A673 (cell line): ENCODE measurements at regions not wholly inside any gene's neighbourhood (a gene's known extent, or its start where the extent isn't known, plus 50 kb on each side); places are given as distances from the start of the nearest gene placed in this dataset.

Experiments used
- BruUV-seq: library from RNA; stranded (reverse); fragments of 400-500 nt; replicated peaks from 2 replicates; lab custom pipeline; 2021; lab: Mats Ljungman, UMichigan
- CTCF ChIA-PET: fragments of 300-600 bp; sonication (Branson Sonifier 250); formaldehyde crosslinking; loops from one replicate; lab custom pipeline; 2022; ENCODE audit warnings: antibody characterized with exemption; lab: Charles Lee
- POLR2A ChIA-PET: fragments of 300-600 bp; sonication (Branson Sonifier 250); formaldehyde crosslinking; loops from one replicate; lab custom pipeline; 2022; ENCODE audit warnings: antibody characterized with exemption; ENCODE audit not compliant: low non-redundant PET; lab: Charles Lee
- DNase-seq: peaks from one replicate; pipeline ENCODE4 v3.0.0-alpha.2; 2015; ENCODE audit warnings: low spot score
- H3K27ac ChIP-seq: fragments of 200-600 bp; sonication (generic); 2 replicates; pipeline ENCODE4 v1.5.1; 2016; ENCODE audit warnings: mixed run types, low read depth, mild to moderate bottlenecking, mixed read lengths, antibody characterized with exemption, low read length; ENCODE audit not compliant: poor library complexity, severe bottlenecking
- H3K27me3 ChIP-seq: fragments of 200-600 bp; sonication (generic); replicated peaks from 2 replicates; pipeline ENCODE4 v1.6.1; 2017; ENCODE audit warnings: mixed run types, low read depth, mild to moderate bottlenecking, mixed read lengths, antibody characterized with exemption, low read length; ENCODE audit not compliant: insufficient read depth, poor library complexity
- H3K36me3 ChIP-seq: fragments of 200-600 bp; sonication (generic); 2 replicates; pipeline ENCODE4 v1.6.1; 2016; ENCODE audit warnings: mixed run types, mild to moderate bottlenecking, mixed read lengths, antibody characterized with exemption, low read length; ENCODE audit not compliant: insufficient read depth, poor library complexity, severe bottlenecking
- H3K4me1 ChIP-seq: fragments of 200-600 bp; sonication (generic); 2 replicates; pipeline ENCODE4 v1.6.1; 2017; ENCODE audit warnings: mixed run types, mild to moderate bottlenecking, mixed read lengths, antibody characterized with exemption, low read length; ENCODE audit not compliant: insufficient read depth, poor library complexity, severe bottlenecking
- H3K4me3 ChIP-seq: fragments of 200-600 bp; sonication (generic); 2 replicates; pipeline ENCODE4 v1.5.1; 2016; ENCODE audit warnings: low read depth, mixed run types, mild to moderate bottlenecking, mixed read lengths, low read length; ENCODE audit not compliant: poor library complexity, severe bottlenecking
- H3K9me3 ChIP-seq: fragments of 200-600 bp; sonication (generic); 2 replicates; pipeline ENCODE4 v1.6.1; 2016; ENCODE audit warnings: mixed run types, low read depth, mild to moderate bottlenecking, mixed read lengths, antibody characterized with exemption, low read length; ENCODE audit not compliant: poor library complexity, severe bottlenecking
- CTCF ChIP-seq: fragments of 300-800, 200-600 bp; sonication (generic); conservative IDR thresholded peaks from 2 replicates; pipeline ENCODE4 v1.5.1; 2017; ENCODE audit warnings: low read depth, mild to moderate bottlenecking, antibody characterized with exemption, low read length, moderate library complexity, mixed read lengths
- EZH2 ChIP-seq: fragments of 200-600 bp; sonication (generic); IDR thresholded peaks from 2 replicates; pipeline ENCODE4 v1.6.1; 2017; ENCODE audit warnings: borderline replicate concordance, low read depth, mild to moderate bottlenecking, mixed read lengths, antibody characterized with exemption, low read length; ENCODE audit not compliant: poor library complexity, severe bottlenecking
- intact Hi-C: fragments of 100-400 bp; cut with micrococcal nuclease; formaldehyde crosslinking; loops from one replicate; pipeline ENCODE4 v1.10.0; 2022; ENCODE audit not compliant: unreplicated experiment

GRCh38 chr5:86756839-86757238, 139.1 kb downstream of the COX7C start:
- DNase-seq, result peak; percentile 5
- no peaks in the 10 kb centered on the region for H3K4me1 ChIP-seq
- no peaks in the 10 kb centered on the region for H3K36me3 ChIP-seq
- TF ChIP-seq EZH2 (no peak), CTCF (0 out of 2 replicates have a peak, but pooled peaks have one; percentile 10)
- ChIA-PET POLR2A (no interaction called here), CTCF (no interaction called here)
- H3K9me3 ChIP-seq, result no peaks in the 10 kb centered on the region
- H3K4me3 ChIP-seq, result no peak overlapping the region
- H3K27ac ChIP-seq, result no peak overlapping the region
- no peaks in the 10 kb centered on the region for H3K27me3 ChIP-seq
- intact Hi-C loops, result no loop called here
- BruUV-seq, result no TSS peak

GRCh38 chr5:86757824-86758223, 140.1 kb downstream of the COX7C start:
- CTCF ChIA-PET, result no interaction called here
- H3K27me3 ChIP-seq, result no peaks in the 10 kb centered on the region
- no TSS peak for BruUV-seq
- H3K9me3 ChIP-seq, result no peaks in the 10 kb centered on the region
- intact Hi-C loops, result no loop called here
- no peaks in the 10 kb centered on the region for H3K36me3 ChIP-seq
- no peaks in the 10 kb centered on the region for H3K4me1 ChIP-seq
- peak; percentile 26 for DNase-seq
- H3K4me3 ChIP-seq, result no peak overlapping the region
- TF ChIP-seq EZH2 (no peak), CTCF (no peak)
- POLR2A ChIA-PET, result no interaction called here
- no peak overlapping the region for H3K27ac ChIP-seq

- DNase-seq, result no peak
- Histone ChIP-seq H3K27me3 (no peaks in the 10 kb centered on the region), H3K27ac (no peak overlapping the region), H3K4me3 (no peak overlapping the region), H3K9me3 (no peaks in the 10 kb centered on the region), H3K36me3 (no peaks in the 10 kb centered on the region), H3K4me1 (no peaks in the 10 kb centered on the region)
- intact Hi-C loops, result no loop called here
- POLR2A ChIA-PET, result no interaction called here
- CTCF ChIA-PET, result no interaction called here
- no peak for TF ChIP-seq CTCF
- TF ChIP-seq EZH2, result no peak
- BruUV-seq, result no TSS peak
Observed at GRCh38 chr5:86760661-86761060, 142.9 kb downstream of the COX7C start.
